ENCODE measurements at regions not wholly inside any gene's neighbourhood (a gene's known extent, or its start where the extent isn't known, plus 50 kb on each side); places are given as distances from the start of the nearest gene placed in this dataset.

DNA sequence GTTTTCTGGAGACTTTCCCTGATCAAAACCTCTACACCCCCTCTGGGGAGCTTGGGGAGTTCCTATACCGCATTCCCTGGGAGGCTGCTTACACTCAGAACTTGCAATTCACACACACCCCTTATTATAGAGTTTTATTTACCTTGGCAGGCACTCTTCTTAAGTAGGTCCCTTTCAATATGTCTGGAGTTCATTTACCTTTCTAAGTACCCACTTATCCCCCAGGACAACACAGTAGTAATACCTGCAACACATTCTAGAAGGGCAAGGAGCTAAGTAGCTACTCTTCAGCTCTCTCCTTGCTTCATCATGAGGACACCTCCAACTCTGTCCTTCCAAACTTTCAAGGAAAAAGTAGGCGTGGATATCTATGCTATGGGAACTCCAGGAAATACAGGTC, 127.8 kb upstream of the ANO3 start:
- TF ChIP-seq, protein P1, sequence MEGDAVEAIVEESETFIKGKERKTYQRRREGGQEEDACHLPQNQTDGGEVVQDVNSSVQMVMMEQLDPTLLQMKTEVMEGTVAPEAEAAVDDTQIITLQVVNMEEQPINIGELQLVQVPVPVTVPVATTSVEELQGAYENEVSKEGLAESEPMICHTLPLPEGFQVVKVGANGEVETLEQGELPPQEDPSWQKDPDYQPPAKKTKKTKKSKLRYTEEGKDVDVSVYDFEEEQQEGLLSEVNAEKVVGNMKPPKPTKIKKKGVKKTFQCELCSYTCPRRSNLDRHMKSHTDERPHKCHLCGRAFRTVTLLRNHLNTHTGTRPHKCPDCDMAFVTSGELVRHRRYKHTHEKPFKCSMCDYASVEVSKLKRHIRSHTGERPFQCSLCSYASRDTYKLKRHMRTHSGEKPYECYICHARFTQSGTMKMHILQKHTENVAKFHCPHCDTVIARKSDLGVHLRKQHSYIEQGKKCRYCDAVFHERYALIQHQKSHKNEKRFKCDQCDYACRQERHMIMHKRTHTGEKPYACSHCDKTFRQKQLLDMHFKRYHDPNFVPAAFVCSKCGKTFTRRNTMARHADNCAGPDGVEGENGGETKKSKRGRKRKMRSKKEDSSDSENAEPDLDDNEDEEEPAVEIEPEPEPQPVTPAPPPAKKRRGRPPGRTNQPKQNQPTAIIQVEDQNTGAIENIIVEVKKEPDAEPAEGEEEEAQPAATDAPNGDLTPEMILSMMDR (IDR thresholded peaks at IDR 0.05): no peak
- TF ChIP-seq POLR2AphosphoS5 (IDR thresholded peaks at IDR 0.05): no peak

All from upper lobe of left lung (tissue), 4 donors.